Spleen (tissue), 7 donors: ENCODE measurements at regions not wholly inside any gene's neighbourhood (a gene's known extent, or its start where the extent isn't known, plus 50 kb on each side); places are given as distances from the start of the nearest gene placed in this dataset.

Experiments used
- CTCF ChIP-seq, 11 experiments: fragments of 200-600 bp in 7 of 11; fragments of 450-650 bp in 4 of 11; sonication (generic) in 4 of 11; IDR thresholded peaks in 8 of 11; conservative IDR thresholded peaks in 3 of 11; 1 replicate in 7 of 11; 2 replicates in 4 of 11; pipeline versions ENCODE4 v1.4.0 to v1.8.0; 2016 to 2021; ENCODE audit warnings: antibody characterized with exemption in 11 of 11, inconsistent platforms in 4 of 11, mild to moderate bottlenecking in 1 of 11
- POLR2A ChIP-seq, 3 donors: fragments of 450-650 bp; IDR thresholded peaks; one replicate each; pipeline ENCODE4 v1.5.1; 2017; ENCODE audit warnings: antibody characterized with exemption in 3 of 3, mild to moderate bottlenecking in 1 of 3
- POLR2AphosphoS5 ChIP-seq, 3 donors: sonication (generic); formaldehyde crosslinking; IDR thresholded peaks; one replicate each; pipeline ENCODE4 v1.5.1; 2017; ENCODE audit warnings: antibody characterized with exemption in 3 of 3
- donor health status: DM: no; HTN: no; CAD: no; lungs with moderate emphysema.
- donor health status: DM: no; HTN: no; CAD: no.
- donor health status: DM: no; HTN: no; CAD: no.

DNA sequence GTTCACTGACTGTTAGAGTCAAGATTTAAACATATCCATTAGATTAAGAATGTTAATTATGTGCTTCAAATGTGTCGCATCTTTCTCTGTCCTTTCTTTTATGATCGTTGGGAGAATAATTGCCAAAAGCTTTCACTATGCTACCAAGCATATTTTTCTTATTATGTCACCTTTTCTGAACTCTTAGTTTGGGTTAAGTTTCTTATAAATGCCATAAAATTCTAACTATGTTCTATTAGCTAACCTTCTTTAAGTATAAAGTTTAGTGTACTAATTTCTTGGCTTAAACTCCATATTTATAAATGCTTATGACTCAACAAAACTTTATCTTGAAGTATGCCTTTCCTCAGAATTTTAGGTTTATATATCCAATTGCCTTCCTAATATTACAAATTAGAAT is 1759.4 kb downstream of the PCDH9 start:
- TF ChIP-seq CTCF (IDR thresholded peaks at IDR 0.05 in 8 of 11, conservative IDR thresholded peaks at IDR 0.05 in 3 of 11) = no peak
- TF ChIP-seq POLR2A (IDR thresholded peaks at IDR 0.05) = no peak
- no peak for TF ChIP-seq POLR2AphosphoS5 (IDR thresholded peaks at IDR 0.05)
